PC-3 (cell line): ENCODE measurements at regions not wholly inside any gene's neighbourhood (a gene's known extent, or its start where the extent isn't known, plus 50 kb on each side); places are given as distances from the start of the nearest gene placed in this dataset.

Experiments
- ATAC-seq: fragments of 200-7000 bp; cut with Tn5 transposase; 2 replicates; pipeline ENCODE4 v1.9.1; 2020; ENCODE audit warnings: mild to moderate bottlenecking, moderate library complexity
- BruUV-seq: library from RNA; stranded (reverse); fragments of 400-500 nt; replicated peaks from 2 replicates; lab custom pipeline; 2021; lab: Mats Ljungman, UMichigan
- CTCF ChIA-PET: fragments of 300-600 bp; sonication (Branson Sonifier 250); formaldehyde crosslinking; loops from one replicate; lab custom pipeline; 2022; ENCODE audit warnings: antibody characterized with exemption; lab: Charles Lee
- POLR2A ChIA-PET: fragments of 300-600 bp; sonication (Branson Sonifier 250); formaldehyde crosslinking; loops from one replicate; lab custom pipeline; 2022; ENCODE audit warnings: antibody characterized with exemption; ENCODE audit not compliant: unreplicated experiment; lab: Charles Lee
- DNase-seq: peaks from one replicate; pipeline ENCODE4 v3.0.0-alpha.2; 2015
- H2AFZ ChIP-seq: fragments of 300-600 bp; sonication (generic); 2 replicates; pipeline ENCODE4 v1.6.0; 2016; ENCODE audit warnings: antibody characterized with exemption, low read length
- H3F3A ChIP-seq: fragments of 300-600 bp; sonication (generic); one replicate; pipeline ENCODE4 v1.6.0; 2017; ENCODE audit warnings: antibody characterized with exemption, low read length, control low read depth, mild to moderate bottlenecking; ENCODE audit not compliant: unreplicated experiment
- H3K27ac ChIP-seq: fragments of 300-600 bp; sonication (generic); 2 replicates; pipeline ENCODE4 v1.5.1; 2016; ENCODE audit warnings: mild to moderate bottlenecking, low read length
- H3K27me3 ChIP-seq: fragments of 300-600 bp; sonication (generic); 2 replicates; pipeline ENCODE4 v1.6.1; 2016; ENCODE audit warnings: low read length, mixed read lengths
- H3K36me3 ChIP-seq: fragments of 300-600 bp; sonication (generic); 2 replicates; pipeline ENCODE4 v1.6.1; 2016; ENCODE audit warnings: low read depth, mixed run types, low read length, mixed read lengths
- H3K4me1 ChIP-seq: fragments of 300-600 bp; sonication (generic); 2 replicates; pipeline ENCODE4 v1.5.1; 2016; ENCODE audit warnings: low read length; ENCODE audit not compliant: insufficient read depth
- H3K4me2 ChIP-seq: fragments of 300-600 bp; sonication (generic); 2 replicates; pipeline ENCODE4 v1.6.0; 2016; ENCODE audit warnings: low read length
- H3K4me3 ChIP-seq: fragments of 300-600 bp; sonication (generic); 2 replicates; pipeline ENCODE4 v1.5.1; 2016; ENCODE audit warnings: mild to moderate bottlenecking, low read length, mixed read lengths
- H3K79me2 ChIP-seq: fragments of 300-600 bp; sonication (generic); 2 replicates; pipeline ENCODE4 v1.6.1; 2017; ENCODE audit warnings: low read length, mixed read lengths
- H3K9ac ChIP-seq: fragments of 300-600 bp; sonication (generic); 2 replicates; pipeline ENCODE4 v1.6.0; 2016; ENCODE audit warnings: mild to moderate bottlenecking, low read length
- H3K9me2 ChIP-seq: fragments of 300-600 bp; sonication (generic); replicated peaks from 2 replicates; pipeline ENCODE4 v1.6.1; 2016; ENCODE audit warnings: mixed run types, low read length, mixed read lengths
- H3K9me3 ChIP-seq: fragments of 300-600 bp; sonication (generic); 2 replicates; pipeline ENCODE4 v1.6.1; 2016; ENCODE audit warnings: low read length, mixed read lengths
- H4K20me1 ChIP-seq: fragments of 300-600 bp; sonication (generic); 2 replicates; pipeline ENCODE4 v1.6.1; 2016; ENCODE audit warnings: low read length, mixed read lengths
- EZH2 ChIP-seq: fragments of 300-600 bp; sonication (generic); IDR thresholded peaks from one replicate; pipeline ENCODE4 v1.6.1; 2017; ENCODE audit warnings: antibody characterized with exemption, mild to moderate bottlenecking, low read length; ENCODE audit not compliant: unreplicated experiment
- EZH2phosphoT487 ChIP-seq: fragments of 300-600 bp; sonication (generic); IDR thresholded peaks from 2 replicates; pipeline ENCODE4 v1.6.1; 2018; ENCODE audit warnings: mild to moderate bottlenecking, antibody characterized with exemption, low read length, borderline replicate concordance
- intact Hi-C: fragments of 100-400 bp; cut with micrococcal nuclease; formaldehyde crosslinking; loops from 2 replicates; pipeline ENCODE4 v1.9.0; 2023
- TF ChIP-seq, protein P1 (sequence below): fragments of 300-600 bp; sonication (generic); conservative IDR thresholded peaks from 2 replicates; pipeline ENCODE4 v1.5.1; 2017; ENCODE audit warnings: antibody characterized with exemption, low read depth, mild to moderate bottlenecking, low read length

DNA sequence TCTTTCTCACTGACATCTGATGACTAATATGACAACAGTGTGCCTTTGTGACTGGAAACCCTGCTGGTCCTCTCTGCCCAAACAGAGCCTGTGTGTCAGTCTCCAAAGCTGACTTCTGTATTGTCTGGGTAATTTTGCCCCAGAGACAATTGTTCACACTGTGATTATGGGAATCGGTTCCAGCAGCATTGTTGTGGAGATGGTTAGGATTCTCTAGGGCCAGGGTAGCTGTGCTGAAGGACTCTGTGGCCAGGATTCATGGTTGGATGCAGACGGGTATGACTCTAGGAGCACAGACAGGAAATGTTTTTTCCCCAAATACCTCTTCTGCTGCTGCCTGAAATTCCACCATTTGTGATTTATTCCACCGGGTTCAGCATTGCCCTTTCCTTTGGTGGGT lies 57.5 kb upstream of the ITGA11 start:
- Histone ChIP-seq H3K27ac (no peak overlapping the region), H3K4me1 (no peaks in the 10 kb centered on the region), H3K27me3 (peaks cover 28% of the 10 kb centered on the region), H3F3A (no peaks in the 10 kb centered on the region), H3K36me3 (no peaks in the 10 kb centered on the region), H3K4me2 (no peak overlapping the region), H3K9me3 (no peaks in the 10 kb centered on the region), H4K20me1 (no peaks in the 10 kb centered on the region), H3K9ac (no peak overlapping the region), H3K4me3 (no peak overlapping the region), H3K79me2 (no peaks in the 10 kb centered on the region), H3K9me2 (no peaks in the 10 kb centered on the region), H2AFZ (no peak overlapping the region)
- intact Hi-C loops: no loop called here
- ChIA-PET CTCF (no interaction called here), POLR2A (no interaction called here)
- TF ChIP-seq, protein P1, sequence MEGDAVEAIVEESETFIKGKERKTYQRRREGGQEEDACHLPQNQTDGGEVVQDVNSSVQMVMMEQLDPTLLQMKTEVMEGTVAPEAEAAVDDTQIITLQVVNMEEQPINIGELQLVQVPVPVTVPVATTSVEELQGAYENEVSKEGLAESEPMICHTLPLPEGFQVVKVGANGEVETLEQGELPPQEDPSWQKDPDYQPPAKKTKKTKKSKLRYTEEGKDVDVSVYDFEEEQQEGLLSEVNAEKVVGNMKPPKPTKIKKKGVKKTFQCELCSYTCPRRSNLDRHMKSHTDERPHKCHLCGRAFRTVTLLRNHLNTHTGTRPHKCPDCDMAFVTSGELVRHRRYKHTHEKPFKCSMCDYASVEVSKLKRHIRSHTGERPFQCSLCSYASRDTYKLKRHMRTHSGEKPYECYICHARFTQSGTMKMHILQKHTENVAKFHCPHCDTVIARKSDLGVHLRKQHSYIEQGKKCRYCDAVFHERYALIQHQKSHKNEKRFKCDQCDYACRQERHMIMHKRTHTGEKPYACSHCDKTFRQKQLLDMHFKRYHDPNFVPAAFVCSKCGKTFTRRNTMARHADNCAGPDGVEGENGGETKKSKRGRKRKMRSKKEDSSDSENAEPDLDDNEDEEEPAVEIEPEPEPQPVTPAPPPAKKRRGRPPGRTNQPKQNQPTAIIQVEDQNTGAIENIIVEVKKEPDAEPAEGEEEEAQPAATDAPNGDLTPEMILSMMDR: no peak
- TF ChIP-seq EZH2phosphoT487 (no peak), EZH2 (no peak)
- ATAC-seq: no peak
- no peak for DNase-seq
- no TSS peak for BruUV-seq

DNA sequence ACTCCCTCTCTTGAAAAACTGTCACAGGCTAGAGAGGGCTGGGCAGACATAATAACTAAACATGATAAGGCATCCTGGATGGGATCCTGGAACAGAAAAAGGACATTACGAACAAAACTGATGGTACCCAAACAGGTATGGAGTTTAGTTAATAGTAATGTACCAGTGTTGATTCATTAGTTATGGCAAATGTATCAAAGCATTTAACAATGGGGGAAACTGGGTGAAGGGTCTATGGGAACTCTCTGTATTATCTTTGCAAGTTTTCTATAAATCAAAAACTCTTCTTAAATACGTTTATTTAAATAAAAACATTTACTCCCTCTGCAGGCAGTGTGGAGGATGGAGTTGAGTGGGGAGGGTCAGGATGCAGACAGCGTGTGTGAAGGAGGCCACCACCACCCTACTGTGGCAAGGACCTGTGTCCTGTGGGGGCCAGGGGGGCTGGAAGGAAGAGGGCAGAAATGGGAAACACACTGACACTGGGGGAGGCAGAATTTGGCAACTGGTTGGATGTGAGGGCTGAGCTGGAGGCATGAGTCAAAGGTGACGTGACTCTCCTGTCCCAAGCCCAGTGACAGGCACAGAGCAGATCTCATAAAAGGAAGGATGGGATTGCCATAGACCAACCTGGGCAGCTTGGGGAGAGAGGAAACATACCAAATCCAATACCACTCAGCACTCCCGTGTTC lies 59.6 kb upstream of the ITGA11 start:
- Histone ChIP-seq H4K20me1 (no peaks in the 10 kb centered on the region), H3K4me2 (no peak overlapping the region), H3K79me2 (no peaks in the 10 kb centered on the region), H3K27me3 (peaks cover 14% of the 10 kb centered on the region), H3K27ac (no peak overlapping the region), H2AFZ (no peak overlapping the region), H3K36me3 (no peaks in the 10 kb centered on the region), H3K9me3 (no peaks in the 10 kb centered on the region), H3F3A (no peaks in the 10 kb centered on the region), H3K9me2 (no peaks in the 10 kb centered on the region), H3K9ac (no peak overlapping the region), H3K4me1 (no peaks in the 10 kb centered on the region), H3K4me3 (no peak overlapping the region)
- ATAC-seq: no peak
- no peak for DNase-seq
- no peak for TF ChIP-seq EZH2
- BruUV-seq: no TSS peak
- POLR2A ChIA-PET: no interaction called here
- CTCF ChIA-PET: no interaction called here
- intact Hi-C loops: no loop called here

GRCh38 chr15:68492855-68493254 lies 60.9 kb upstream of the ITGA11 start:
- Histone ChIP-seq H3K36me3 (no peaks in the 10 kb centered on the region), H3K4me2 (no peak overlapping the region), H3K4me3 (no peak overlapping the region), H3F3A (no peaks in the 10 kb centered on the region), H3K27ac (no peak overlapping the region), H3K27me3 (peaks cover 14% of the 10 kb centered on the region), H4K20me1 (no peaks in the 10 kb centered on the region), H3K9ac (no peak overlapping the region), H3K9me3 (no peaks in the 10 kb centered on the region), H3K79me2 (no peaks in the 10 kb centered on the region), H3K9me2 (no peaks in the 10 kb centered on the region), H2AFZ (no peak overlapping the region), H3K4me1 (no peaks in the 10 kb centered on the region)
- no peak for TF ChIP-seq EZH2phosphoT487
- TF ChIP-seq, protein P1: no peak
- ChIA-PET CTCF (no interaction called here), POLR2A (no interaction called here)
- BruUV-seq: no TSS peak
- ATAC-seq (no peak), DNase-seq (no peak)
- intact Hi-C loops: no loop called here
